ENCODE measurements at regions not wholly inside any gene's neighbourhood (a gene's known extent, or its start where the extent isn't known, plus 50 kb on each side); places are given as distances from the start of the nearest gene placed in this dataset.

- TF ChIP-seq CTCF (IDR thresholded peaks at IDR 0.05) (no peak), ZNF121 (CRISPR knock-in tag; IDR thresholded peaks at IDR 0.05) (no peak), ATF6 (CRISPR knock-in tag; IDR thresholded peaks at IDR 0.05) (no peak), ATF3 (CRISPR knock-in tag; conservative IDR thresholded peaks at IDR 0.05) (no peak), TEAD4 (CRISPR knock-in tag; IDR thresholded peaks at IDR 0.05) (no peak), AFF4 (CRISPR knock-in tag; IDR thresholded peaks at IDR 0.05; ENCODE audit: borderline replicate concordance) (no peak), CREB1 (CRISPR knock-in tag; IDR thresholded peaks at IDR 0.05) (no peak), IRF1 (CRISPR knock-in tag; IDR thresholded peaks at IDR 0.05) (no peak), E2F4 (CRISPR knock-in tag; IDR thresholded peaks at IDR 0.05; ENCODE audit: borderline replicate concordance, low read depth) (no peak), EMX1 (CRISPR knock-in tag; IDR thresholded peaks at IDR 0.05) (no peak), ZNF671 (CRISPR knock-in tag; IDR thresholded peaks at IDR 0.05) (no peak), NR2C2 (CRISPR knock-in tag; IDR thresholded peaks at IDR 0.05) (no peak), SP1 (CRISPR knock-in tag; conservative IDR thresholded peaks at IDR 0.05) (no peak)
These were observed 441.9 kb upstream of the MDFIC2 start for GRCh38 chr3:70754314-70754713.

All from WTC11 (cell line).